GM19372 (cell line): ENCODE measurements at regions not wholly inside any gene's neighbourhood (a gene's known extent, or its start where the extent isn't known, plus 50 kb on each side); places are given as distances from the start of the nearest gene placed in this dataset.
"Not testable (repeated sequence)": the region's sequence is repeated elsewhere in the genome, so short reads cannot be mapped to it uniquely, and the experiment has no call there.

Experiments used
- ATAC-seq: cut with Tn5 transposase; IDR thresholded peaks from one replicate; pipeline ENCODE4 v1.9.1; 2021; ENCODE audit warnings: mild to moderate bottlenecking, low read depth, moderate library complexity; ENCODE audit not compliant: unreplicated experiment

DNA sequence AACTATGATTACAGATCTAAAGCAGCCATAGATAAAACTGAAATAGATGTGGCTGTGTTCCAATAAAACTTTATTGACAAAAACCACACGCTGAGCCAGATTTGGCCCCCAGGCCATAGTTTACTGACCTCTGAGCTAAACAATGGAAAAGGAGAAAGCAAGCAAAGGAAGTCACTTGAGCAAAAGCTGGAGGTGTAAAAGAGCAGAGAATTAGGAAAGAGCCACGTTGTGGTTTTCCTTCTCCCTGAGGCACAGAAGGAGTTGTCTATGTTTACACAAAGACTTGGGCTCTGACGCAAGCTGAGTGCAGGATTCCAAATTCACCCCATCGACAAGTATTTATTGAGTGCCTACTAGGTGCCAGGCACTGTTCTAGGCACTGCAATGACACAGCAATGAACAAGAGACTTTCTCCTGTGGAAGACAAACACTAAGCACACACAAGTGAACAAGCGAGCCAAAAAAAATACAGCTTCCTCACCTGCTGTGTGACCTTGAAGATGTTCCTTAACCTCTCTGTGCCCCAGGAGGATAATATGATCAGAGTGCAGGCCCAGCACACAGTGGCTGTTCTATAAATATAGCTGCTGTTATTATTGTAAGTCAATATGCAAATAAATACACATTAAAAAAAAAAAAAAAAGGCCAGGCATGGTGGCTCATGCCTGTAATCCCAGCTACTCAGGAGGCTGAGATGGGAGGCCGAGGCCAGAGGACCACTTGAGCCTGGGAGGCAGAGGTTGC lies 75.4 kb upstream of the PTPN1 start:
- ATAC-seq, result no peak

DNA sequence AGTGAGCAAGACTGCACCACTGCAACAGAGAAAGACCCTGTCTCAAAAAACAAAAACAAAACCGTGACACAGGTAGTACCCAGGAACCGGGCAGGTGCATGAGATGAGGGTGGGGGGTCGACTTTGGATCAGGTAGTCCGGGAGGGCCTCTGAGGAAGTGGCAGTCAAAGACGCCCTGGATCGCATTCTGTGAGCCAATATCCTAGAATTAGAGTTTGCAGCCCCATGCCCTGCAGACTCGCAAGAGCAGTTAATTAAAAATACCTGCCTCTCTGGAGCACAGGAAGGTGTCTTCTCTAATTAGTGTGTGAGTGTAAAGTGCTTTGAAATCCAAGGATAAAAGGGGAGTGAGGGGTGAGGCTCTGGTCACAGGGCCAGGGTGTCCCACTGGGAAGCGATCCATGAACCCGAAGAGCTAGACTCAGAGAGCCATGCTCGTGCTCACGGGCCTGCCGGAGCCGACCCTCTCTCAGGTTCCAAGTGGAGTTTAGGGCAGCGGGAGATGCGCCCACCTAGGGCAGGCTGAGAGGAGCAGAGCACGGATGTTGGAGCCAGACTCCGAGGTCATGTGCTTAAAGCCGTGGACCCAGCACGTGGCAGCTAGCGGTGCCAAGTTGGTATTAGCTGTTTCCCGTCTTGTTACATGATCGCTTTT lies 74.7 kb upstream of the PTPN1 start:
- no peak for ATAC-seq

DNA sequence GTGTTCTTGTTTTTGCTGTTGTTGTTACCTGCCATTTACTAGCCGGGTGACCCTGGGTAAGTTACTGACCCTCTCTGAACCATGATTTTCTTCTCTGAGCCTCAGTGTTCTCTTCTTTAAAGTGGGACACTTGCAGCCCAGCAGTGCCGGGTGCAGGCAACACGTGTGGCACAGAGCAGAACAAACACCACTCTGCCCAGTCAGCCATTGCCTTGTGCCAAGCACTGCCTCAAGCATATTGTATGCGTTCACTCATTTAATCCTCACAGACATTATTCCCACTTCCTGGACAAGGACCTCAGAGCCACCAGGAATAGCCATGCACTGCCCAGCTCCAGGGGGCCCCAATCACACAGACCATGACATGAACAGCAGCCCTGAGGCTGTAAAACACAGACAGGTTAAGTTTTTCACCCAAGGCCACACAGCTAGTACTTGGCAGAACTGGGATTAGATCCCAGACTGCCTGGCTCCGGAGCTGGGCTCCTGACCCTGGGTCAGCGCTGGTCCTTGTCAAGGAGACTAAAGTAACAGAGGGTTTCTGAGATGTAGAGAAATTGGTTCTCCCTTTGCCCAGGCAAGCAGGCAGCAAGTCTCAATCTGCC lies 74.0 kb upstream of the PTPN1 start:
- ATAC-seq, result no peak

DNA sequence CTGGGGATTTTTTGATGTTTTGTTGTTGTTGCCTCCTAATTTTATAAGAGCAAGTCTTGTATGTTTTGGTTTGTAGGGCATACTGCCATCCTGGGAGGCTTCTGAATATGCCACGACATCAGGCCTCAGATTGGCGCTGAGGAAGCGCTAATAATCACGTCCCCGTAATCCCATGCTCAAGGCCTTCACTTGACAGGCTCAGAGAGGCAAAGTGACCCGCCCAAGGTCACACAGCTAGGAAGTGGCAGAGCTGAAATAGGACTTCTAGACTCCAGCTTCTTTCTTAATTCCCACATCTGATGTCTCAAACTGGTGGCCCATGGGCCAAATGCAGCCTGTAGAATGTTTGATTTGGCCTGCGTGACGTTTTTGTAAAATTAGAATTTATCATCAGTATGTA lies 73.5 kb upstream of the PTPN1 start:
- ATAC-seq, result no peak

DNA sequence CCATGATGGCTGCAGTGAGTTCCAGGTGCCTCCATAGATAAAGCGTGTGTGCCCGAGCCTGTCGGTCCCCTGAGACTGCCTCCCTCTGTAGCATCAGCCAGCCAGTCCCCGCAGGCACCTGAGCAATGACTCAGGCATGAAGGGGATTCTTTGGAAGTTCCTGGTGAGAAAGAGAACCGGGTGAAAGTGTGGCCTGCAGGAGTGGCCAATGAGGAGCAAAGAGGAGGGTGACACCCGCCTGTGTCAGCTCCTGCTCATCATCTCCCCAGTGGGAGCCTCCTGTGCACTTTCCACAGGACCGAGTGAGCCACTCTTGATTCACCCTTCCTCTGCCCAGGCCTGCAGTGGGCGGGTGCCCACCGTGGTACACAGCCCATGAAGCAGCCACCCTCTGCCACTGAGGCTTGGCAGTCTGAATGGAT lies 71.2 kb upstream of the PTPN1 start:
- ATAC-seq, result no peak

DNA sequence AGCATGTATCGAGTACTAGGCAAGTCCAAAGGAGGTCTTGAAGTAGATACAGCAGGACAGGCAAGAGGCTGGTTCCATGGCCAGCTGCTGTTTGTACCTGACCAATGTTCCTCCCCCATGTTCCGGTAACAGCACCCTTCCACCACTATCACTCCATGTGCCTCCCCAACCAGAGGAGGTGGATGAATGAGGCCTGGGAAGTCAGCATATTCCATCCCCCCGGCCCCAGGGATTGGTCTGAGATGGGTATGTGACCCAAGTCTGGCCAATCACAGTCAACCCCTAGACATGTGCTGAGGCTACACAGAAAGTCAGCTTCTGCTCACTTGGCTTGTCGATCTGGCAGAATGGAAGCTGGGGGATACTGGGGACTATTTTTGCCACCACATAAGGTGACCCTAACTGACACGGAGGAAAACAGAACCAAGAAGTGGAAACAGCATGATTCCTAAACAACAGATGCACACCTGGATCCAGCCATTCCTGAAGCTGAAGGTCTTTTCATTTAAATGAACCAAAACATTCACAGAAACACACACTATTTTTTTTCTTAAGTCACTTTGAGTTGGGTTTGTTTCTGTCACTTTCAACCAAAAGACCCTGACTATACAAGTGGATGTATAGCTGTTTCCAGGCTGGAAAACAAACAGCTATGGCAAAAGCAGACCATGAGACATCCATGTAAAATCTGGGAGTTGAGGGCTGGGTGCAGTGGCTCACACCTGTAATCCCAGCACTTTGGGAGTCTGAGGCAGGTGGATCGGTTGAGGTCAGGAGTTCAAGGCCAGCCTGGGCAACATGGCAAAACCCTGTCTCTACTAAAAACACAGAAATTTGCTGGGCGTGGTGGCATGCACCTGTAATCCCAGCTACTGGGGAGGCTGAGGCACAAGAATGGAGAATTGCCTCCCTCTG lies 70.4 kb upstream of the PTPN1 start:
- ATAC-seq, result no peak

DNA sequence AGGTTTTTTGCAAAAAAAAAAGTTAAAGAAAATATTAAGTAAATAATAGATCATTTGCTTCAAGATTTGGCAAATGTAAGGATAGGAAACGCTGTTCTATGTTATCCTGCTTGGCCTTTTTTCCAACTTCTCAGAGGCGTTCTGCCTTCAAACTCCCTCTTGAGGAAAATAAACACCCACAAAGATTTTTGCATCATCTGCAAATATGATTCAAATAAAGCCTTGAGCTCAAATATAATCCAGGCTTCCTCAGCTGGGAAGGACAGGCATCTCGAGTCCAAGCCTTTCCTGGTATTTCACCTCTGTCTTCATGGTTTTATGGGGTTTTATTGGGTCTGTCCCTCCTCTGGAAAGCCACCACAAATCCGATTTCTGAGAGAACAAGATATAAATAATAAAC lies 67.7 kb upstream of the PTPN1 start:
- no peak for ATAC-seq

DNA sequence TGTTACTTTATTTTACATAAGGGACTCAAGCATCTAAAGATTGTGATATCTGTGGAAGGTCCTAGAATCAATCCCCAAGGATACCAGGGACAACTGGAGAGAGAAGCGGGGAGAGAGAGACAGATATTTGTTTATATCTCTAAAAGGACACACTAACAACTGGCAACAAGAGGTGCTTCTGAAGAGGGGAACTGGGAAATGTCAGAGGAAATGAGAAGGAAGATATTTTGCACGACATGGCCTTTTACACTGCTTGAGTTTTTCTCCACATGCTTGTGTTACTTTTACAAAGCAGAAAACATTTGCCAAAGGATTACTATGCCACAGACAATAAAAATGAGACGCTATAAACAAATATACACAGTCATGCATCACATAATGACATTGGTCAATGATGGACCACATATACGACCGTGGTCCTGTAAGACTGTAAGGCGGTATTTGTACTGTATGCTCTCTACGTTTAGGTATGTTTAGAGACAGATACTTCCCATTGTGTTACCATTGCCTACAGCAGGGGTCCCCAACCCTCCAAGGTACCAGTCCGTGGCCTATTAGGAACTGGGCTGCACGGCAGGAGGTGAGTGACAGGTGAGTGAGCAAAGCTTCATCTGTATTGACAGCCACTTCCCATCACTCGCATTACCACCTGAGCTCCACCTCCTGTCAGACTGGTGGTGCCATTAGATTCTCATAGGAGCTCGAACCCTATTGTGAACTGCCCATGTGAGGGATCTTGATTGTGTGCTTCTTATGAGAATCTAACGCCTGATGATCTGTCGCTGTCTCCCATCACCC lies 64.6 kb upstream of the PTPN1 start:
- ATAC-seq, result no peak

DNA sequence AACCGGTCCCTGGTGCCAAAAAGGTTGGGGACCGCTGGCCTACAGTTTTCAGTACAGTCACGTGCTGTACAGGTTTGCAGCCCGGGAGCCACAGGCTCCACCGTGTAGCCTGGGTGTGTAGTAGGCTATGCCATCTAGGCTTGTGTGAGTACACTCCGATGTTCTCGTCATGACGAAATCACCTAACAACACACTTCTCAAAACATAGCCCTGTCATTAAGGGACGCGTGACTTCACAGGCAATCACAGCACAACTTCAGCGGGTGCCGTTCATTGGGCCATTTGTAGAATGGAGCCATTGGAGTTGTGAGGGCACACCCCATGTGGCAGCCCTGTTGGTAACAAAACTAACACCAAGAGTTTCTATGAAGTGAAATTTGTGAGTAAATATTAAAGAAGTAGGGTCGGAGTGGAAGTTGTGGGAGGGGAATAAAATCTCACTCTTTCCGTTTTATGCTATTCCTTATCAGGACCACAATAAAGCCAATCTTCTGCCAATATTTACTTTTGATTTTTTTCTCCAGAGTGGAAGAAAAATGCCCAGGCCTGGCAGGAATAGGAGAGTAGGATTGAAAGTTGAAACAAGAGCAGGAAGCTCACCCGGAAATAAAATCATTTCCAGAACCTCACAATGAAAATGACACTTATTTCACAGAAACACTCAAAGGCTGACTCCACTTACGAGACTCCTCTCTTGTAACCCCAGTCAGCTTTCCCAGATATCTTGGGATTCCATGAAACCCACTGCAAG lies 63.7 kb upstream of the PTPN1 start:
- ATAC-seq, result no peak

DNA sequence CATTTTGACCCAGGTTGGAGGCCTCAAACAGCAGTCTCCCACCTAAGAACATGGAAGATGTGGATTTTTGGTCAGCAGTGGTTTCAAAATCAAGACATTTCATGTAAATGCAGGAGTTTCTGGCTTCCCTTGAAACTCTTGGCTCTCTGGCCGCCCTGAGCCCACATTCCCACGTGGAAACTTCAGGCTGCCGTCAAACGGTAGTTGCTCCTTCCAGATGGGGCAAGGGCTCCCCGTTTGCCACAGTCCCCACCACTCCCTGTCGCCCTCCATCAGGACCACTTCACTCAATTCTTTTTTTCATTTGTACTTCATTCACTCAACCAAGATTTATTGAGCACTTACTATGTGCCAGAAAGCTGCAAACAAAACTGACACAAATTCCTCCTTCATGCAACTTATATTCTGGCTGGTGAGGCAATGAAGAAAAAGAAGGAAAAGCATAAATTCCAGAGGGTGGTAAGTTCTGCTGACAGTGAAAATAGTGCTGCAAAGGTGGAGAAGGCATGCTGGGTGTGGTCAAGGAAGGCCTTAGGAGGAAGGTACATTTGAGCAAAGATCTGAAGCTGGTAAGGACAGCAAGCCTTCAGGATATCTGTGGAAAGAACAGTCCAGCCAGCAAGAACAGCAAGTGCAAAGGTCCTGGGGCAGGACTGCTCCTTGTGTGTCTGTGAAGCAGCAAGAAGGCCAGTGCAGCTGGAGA lies 62.9 kb upstream of the PTPN1 start:
- ATAC-seq, result no peak

DNA sequence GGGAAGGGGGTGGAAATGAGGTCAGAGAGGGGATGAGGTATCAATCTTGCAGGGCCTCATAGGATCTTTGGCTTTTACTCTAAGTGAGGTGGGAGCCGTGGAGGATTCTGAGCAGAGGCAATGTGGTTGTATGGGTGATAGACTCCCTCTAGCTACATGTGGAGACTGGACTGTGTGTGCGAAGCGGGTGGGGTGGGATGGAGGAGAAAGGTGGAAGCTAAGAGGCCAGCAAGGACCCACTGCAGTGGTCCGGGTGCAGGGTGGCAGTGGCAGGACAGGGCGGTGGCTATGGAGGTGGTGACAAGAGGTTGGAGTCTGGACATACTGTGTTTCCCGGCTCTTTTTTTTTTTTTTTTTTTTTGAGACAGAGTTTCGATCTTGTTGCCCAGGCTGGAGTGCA lies 62.4 kb upstream of the PTPN1 start:
- ATAC-seq, result no peak

DNA sequence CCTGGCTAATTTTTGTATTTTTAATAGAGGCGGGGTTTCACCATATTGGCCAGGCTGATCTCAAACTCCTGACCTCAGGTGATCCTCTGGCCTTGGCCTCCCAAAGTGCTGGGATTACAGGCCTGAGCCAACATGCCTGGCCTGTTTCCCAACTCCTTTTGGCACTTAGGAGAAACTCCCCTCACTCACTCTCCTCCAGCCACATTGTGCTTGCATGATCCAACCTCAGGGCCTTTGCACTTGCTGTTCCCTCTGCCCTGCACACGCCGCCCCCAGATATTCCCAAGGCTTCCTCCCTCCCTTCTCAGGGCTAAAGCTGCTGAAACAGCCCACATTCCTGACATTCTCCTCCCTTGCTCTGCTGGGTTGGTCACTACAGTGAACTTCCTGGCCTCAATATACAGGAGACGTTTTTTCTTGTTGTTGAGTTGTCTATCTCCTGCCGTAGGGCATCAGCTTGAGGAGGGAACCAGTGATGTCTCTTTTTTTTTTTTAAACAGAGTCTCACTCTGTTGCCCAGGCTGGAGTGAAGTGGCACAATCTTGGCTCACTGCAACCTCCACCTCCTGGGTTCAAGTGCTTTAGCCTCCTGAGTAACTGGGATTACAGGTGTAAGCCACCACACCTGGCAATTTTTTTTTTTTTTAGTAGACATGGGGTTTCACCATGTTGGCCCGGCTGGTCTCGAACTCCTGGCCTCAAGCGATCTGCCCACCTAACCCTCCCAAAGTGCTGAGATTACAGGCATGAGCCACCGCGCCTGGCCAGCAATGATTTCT lies 61.4 kb upstream of the PTPN1 start:
- ATAC-seq, result not testable (repeated sequence)

DNA sequence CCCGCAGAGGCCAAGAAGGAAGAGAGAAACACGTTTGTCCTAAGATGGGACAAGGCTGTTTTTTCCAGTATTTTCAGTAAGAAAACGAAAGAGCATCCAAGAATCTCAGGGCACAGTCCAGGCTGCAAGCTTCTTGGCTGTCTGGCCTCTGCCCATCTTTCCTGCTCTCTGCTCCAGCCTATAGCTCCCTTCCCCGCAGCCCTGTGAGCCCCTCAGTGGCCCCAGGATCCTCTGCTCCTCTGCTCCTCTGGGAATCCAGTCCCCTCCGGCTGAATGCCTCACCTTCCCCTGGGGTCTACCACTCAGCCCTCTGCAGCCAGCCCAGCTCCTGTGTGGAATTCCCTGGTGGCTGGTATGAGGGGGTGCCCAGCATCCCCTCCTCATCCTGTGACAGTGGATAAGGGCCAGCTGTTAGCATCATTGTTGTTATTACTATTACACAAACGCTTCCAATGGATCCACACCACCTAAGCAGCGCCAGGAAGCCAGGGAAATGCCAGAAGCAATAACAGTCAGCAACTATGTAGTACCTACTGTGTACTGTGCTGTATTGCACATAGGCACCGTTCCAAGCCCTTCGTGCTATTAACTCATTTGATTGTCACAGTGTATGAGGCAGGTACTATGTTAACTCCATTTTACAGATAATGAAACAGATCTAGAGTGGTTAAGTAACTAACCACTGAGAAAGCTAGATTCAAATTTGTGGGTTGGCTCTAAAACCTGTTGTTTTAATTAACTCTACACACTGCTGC lies 60.3 kb upstream of the PTPN1 start:
- peak; percentile 53 for ATAC-seq

DNA sequence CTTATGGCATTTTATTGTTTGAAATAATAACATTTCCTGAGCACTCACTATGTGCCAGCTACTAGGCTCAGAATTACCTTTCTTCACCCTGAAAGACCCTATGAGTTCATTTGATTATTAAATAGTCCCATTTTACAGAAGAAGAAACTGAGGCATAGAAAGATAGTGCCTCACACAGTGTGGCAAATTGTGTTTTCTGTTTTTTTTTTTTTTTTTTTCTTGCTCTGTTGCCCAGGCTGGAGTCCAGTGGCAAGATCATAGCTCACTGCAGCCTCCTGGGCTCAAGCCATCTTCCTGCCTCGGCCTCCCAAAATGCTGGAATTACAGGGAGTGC lies 59.7 kb upstream of the PTPN1 start:
- ATAC-seq, result no peak

DNA sequence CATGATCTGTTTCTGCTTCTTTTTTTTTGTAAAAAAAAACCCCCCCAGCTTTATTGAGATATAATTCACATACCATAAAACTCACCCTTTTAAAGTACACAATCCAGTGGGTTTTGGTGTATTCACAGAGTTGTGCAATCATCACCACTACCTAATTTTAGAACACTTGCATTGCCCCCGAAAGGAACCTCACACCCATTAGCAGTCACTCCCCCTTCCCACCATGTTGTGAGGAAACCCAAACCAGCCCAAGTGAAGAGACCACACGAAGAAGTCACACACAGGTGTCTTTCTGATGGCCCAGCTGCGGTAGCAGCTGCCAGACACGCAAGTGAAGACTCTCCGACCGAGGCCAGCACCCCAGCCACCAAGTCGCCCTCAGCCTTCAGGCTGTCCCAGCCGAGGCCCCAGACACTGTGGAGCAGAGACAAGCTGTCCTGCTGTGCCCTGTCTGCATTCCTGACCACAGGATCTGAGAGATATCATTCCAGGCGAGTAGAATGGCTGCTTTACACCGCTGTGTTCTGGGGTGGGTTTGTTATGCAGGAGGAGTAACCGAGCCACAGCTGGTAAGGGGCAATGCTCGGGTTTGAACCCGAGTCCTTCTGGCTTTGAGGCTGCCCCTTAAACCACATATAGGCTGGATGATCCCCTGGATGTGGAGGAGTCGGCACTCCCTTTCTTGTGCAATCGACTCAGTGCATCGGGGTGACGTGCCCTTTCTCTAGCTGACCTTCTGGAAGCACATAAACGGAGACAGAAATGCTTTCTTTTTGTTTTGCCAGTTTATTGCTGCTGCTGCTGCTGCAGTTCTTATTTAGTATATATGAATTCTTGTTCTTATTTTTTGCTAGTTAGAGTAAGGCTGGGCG lies 59.1 kb upstream of the PTPN1 start:
- peak; percentile 78 for ATAC-seq

DNA sequence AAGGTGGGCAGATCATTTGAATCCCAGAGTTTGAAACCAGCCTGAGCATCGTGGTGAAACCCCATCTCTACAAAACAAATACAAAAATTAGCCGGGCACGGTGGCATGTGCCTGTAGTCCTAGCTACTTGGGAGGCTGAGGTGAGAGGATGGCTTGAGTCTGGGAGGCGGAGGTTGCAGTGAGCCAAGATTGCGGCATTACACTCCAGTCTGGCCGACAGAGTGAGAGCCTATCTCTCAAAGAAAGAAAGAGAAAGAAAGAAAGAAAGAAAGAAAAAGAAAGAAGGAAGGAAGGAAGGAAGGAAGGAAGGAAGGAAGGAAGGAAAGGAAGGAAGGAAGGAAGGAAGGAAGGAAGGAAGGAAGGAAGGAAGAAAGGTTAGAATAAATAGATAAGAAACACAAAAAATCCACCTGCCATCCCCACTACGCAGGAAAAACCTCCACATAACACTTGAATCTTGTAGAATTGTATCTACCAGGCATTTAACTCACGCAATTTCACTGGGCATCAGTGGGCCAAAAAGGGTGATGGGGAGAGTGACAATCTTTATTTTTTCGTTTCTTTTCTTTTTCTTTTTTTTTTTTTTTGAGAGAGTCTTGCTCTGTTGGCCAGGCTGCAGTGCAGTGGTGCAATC lies 58.3 kb upstream of the PTPN1 start:
- not testable (repeated sequence) for ATAC-seq
